ENCODE measurements at regions not wholly inside any gene's neighbourhood (a gene's known extent, or its start where the extent isn't known, plus 50 kb on each side); places are given as distances from the start of the nearest gene placed in this dataset.

GRCh38 chr13:71054358-71054757, 812.6 kb downstream of the DACH1 start:
- no peak overlapping the region for H3K4me3 ChIP-seq
- no peak for TF ChIP-seq CTCF (IDR thresholded peaks at IDR 0.05)
- no peaks in the 10 kb centered on the region for H3K36me3 ChIP-seq
- H3K9ac ChIP-seq (ENCODE audit: low read depth in 2 of 2, low read length in 2 of 2), result no peak overlapping the region
- no peak for DNase-seq
- H3K27ac ChIP-seq, result no peak overlapping the region
- intact Hi-C loops (cut with DNase I), result no loop called here
- H3K4me1 ChIP-seq, result no peaks in the 10 kb centered on the region
- no peaks in the 10 kb centered on the region for H3K9me3 ChIP-seq
- no peaks in the 10 kb centered on the region for H3K27me3 ChIP-seq

- Histone ChIP-seq H3K36me3 (no peaks in the 10 kb centered on the region), H3K9me3 (no peaks in the 10 kb centered on the region), H3K27me3 (no peaks in the 10 kb centered on the region), H3K4me3 (no peak overlapping the region), H3K4me1 (no peaks in the 10 kb centered on the region), H3K27ac (no peak overlapping the region), H3K9ac (ENCODE audit: low read depth in 2 of 2, low read length in 2 of 2) (no peak overlapping the region)
- no peak for TF ChIP-seq CTCF (IDR thresholded peaks at IDR 0.05)
- intact Hi-C loops (cut with DNase I), result no loop called here
- DNase-seq, result no peak
Measured at GRCh38 chr13:71051573-71051972, 815.4 kb downstream of the DACH1 start.

- intact Hi-C loops (cut with DNase I), result no loop called here
- no peaks in the 10 kb centered on the region for H3K4me1 ChIP-seq
- TF ChIP-seq CTCF (IDR thresholded peaks at IDR 0.05), result no peak
- H3K27me3 ChIP-seq, result no peaks in the 10 kb centered on the region
- no peak for DNase-seq
- no peaks in the 10 kb centered on the region for H3K36me3 ChIP-seq
- no peak overlapping the region for H3K9ac ChIP-seq (ENCODE audit: low read depth in 2 of 2, low read length in 2 of 2)
- no peaks in the 10 kb centered on the region for H3K9me3 ChIP-seq
- no peak overlapping the region for H3K4me3 ChIP-seq
- no peak overlapping the region for H3K27ac ChIP-seq
Measured at GRCh38 chr13:71046360-71047079, 820.5 kb downstream of the DACH1 start.

GRCh38 chr13:71045101-71045500, 821.9 kb downstream of the DACH1 start:
- H3K36me3 ChIP-seq, result no peaks in the 10 kb centered on the region
- intact Hi-C loops (cut with DNase I), result no loop called here
- no peak for TF ChIP-seq CTCF (IDR thresholded peaks at IDR 0.05)
- no peak overlapping the region for H3K9ac ChIP-seq (ENCODE audit: low read depth in 2 of 2, low read length in 2 of 2)
- no peak for DNase-seq
- no peaks in the 10 kb centered on the region for H3K4me1 ChIP-seq
- H3K9me3 ChIP-seq, result no peaks in the 10 kb centered on the region
- no peak overlapping the region for H3K27ac ChIP-seq
- no peak overlapping the region for H3K4me3 ChIP-seq
- no peaks in the 10 kb centered on the region for H3K27me3 ChIP-seq

GRCh38 chr13:71039440-71039839, 827.6 kb downstream of the DACH1 start:
- H3K4me1 ChIP-seq, result no peaks in the 10 kb centered on the region
- no peak overlapping the region for H3K4me3 ChIP-seq
- H3K27ac ChIP-seq, result no peak overlapping the region
- H3K9ac ChIP-seq (ENCODE audit: low read depth in 2 of 2, low read length in 2 of 2), result no peak overlapping the region
- no peaks in the 10 kb centered on the region for H3K9me3 ChIP-seq
- TF ChIP-seq CTCF (IDR thresholded peaks at IDR 0.05), result no peak
- no peaks in the 10 kb centered on the region for H3K27me3 ChIP-seq
- intact Hi-C loops (cut with DNase I), result no loop called here
- DNase-seq, result no peak
- H3K36me3 ChIP-seq, result no peaks in the 10 kb centered on the region

All from colonic mucosa (tissue), 4 donors.